ENCODE measurements at regions not wholly inside any gene's neighbourhood (a gene's known extent, or its start where the extent isn't known, plus 50 kb on each side); places are given as distances from the start of the nearest gene placed in this dataset.
A peak's percentile ranks its signal among the peaks of the same experiment; 100 is the strongest.
"Not testable (repeated sequence)": the region's sequence is repeated elsewhere in the genome, so short reads cannot be mapped to it uniquely, and the experiment has no call there.

DNA sequence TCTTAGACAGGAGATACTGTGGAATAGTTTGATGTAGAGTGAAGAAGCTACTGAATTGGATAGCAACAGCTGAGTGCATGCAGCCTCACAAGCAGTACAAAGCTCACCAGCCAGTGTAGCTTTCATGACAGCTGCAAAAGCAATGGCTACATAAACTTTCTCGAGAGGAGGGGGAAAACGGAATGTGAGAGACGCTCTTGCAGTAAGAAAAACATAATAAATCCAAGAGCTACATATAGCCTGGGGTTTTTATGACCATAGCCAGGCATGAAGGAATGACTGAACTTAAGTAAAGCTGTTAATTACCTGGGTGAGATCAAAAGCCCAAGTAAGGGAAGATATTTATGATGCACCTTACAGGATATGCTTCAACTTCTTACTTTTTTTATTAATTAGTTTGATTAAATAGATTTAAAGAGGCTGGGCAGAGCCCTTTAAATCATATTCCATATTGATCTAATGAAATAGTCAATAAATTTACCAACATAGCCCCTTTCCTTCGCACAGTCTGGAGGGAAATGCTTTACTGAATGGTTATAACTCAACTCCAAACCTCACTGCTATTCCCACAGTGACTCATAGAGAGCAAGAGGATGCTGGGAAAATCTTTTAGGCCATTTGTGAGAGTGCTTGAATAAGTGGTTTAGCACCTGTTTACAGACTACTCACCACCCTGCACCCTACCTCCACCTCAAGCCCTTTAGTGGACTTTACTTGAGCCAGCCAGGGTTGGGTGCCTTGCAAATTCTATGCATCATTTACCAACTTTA is 407.2 kb upstream of the CLINT1 start:
- DNase-seq (ENCODE audit: low spot score), result no peak

DNA sequence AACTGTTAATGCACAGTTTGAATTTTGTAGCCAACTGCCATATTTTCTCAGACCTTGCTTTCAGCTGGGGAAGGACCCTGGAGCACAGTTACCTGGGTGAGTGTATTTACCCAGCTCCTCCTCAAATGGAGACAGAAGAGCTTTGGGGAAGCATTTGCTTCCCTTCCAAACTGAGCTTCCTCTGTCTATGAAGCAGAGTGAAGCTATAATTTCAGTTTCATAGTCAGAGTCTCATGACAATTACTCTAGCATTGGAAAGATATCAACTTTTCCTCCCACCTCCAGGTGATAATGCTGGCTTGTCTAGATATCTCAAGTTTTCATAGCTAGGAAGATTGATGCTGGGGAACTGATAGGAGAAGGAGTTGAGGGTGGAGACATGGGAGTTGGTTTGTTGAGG is 406.4 kb upstream of the CLINT1 start:
- no peak for DNase-seq (ENCODE audit: low spot score)

DNA sequence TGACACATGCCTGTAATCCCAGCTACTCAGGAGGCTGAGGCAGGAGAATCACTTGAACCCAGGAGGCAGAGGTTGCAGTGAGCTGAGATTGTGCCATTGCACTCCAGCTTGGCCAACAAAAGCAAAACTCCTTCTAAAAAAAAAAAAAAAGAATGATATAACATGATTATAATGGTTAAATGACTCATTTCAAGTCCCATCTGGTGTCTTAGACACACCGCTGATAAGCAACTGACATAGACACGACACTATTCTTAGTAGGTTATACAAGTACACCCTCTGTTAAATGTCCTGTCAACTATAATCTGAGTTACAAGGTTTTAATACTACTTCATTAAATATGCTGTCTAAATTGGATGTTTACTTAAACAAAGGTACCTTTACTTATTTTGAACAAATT is 405.3 kb upstream of the CLINT1 start:
- no peak for DNase-seq (ENCODE audit: low spot score)

DNA sequence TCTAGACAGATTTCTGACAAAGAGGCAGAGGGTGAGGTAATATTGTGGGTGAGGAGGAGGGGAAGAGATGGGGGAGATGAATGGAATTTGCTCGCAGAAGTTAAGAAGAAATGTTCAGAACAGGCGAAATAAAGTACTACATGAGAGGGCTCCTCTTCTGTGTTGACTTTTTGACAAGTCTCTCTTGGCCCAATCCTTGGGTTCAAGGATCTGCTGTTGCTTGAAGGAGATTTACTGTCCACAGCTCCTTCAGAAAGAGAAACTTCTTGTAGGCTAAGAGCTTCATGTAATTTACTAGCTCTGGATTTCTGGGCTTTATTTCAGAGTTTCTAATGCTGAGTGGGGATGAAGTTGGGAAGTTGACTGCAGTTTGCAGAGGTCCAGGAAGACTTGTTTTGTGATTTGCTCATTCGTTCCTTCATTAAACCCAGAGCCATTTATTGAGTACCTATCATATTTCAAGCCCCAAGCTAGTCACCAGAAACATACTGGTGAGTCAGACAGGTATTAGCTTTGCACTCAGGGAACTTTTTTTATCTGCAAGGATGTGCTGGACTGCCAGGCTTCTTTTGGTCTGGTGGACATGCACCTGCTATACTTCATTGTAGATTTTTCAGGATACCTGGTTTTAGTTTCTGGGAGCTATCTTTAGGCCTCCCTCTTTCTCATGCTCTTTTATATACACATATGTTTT is 402.9 kb upstream of the CLINT1 start:
- DNase-seq (ENCODE audit: low spot score), result no peak

DNA sequence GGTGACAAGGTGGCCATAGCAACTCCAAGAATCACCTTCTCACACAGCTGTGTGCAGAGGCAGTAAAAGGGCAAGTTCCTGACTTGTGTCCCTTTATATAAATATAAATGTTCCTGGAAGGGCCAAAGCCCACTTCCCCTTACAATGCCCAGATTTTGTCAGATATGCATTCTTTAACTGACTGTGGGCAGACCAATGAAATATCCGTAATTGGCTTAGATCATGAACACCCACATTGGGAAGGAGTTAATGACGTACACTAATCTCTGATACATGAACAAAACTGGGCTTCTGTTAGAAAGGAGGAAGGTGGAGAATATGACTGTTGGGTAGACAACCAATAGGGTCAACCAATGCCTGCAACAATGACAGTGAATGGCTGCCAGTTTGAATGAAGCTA is 397.2 kb upstream of the CLINT1 start:
- DNase-seq (ENCODE audit: low spot score), result no peak

DNA sequence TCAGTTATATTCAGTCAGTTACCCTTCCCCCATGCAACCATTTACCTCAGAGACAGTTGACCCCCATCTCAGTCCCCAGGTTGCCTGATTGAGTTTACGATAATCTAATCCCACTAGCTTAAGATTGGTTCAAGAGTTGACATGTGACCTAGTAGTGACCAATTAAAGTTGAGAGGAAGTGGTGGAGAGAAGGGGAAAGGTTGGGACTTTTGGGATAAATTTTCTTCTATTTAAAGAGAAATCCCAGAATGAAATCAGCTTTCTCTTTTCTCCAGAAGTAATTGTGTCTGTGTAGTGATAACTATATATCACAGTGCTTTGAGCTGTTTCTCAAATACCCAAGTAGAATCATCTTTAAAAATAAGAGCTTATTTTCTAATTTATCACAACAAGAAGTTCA is 396.7 kb upstream of the CLINT1 start:
- DNase-seq (ENCODE audit: low spot score), result no peak

DNA sequence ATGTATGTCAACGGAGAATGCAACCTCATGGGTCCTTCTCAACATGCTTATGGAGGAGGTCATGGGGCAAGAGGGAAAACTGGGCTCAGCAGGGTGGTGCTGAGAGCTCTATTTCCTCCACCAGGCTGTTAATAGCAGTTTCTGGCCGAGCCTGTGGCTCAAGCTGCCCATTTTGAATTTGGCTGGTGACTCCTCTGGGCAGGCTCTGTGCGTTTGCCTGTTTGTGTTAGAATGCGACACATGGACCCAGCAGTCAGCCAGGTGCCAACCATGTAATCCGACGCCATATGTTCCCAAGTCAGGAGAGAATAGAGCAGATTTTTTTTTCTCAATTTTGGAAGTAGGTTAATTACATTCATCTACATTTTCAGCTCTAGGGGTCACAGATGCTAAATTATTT is 387.7 kb upstream of the CLINT1 start:
- no peak for DNase-seq (ENCODE audit: low spot score)

DNA sequence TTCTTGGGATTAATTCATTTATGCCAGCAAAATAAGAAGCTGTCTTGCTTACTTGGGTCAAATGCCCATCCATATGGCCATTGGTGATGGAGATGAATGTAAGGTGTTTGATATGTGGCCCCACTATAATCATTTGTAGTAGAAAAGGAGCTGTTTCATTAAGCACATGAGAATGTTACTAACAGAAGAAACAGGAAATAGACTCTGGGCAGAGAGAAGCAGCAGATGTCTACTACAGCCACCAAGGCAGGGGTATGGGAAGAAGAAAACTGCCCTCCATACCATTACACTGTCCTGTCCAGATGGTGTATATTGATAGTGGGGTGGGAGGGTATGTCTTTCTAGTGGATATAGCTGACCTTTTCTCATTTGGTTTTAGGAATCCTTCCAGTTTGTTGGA is 386.6 kb upstream of the CLINT1 start:
- DNase-seq (ENCODE audit: low spot score), result no peak

DNA sequence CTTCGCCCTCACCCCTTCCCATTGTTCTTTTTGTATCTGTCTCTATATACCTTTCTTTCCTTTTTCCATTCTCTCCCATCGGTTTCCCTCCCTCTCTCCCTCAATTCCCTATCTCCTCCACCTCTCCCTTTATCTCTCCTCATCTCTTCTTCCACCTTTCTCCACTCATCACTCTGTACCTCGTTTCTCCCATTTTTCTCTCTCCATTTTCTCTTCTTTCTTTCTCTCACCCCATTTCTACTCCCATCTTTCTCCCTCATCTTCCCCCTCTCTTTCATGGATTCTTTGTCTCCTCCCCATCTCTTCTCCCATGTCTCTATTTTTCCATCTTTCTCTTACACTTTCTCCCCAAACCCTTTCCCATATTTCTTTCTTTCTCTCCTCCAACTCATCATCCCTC is 385.9 kb upstream of the CLINT1 start:
- no peak for DNase-seq (ENCODE audit: low spot score)

DNA sequence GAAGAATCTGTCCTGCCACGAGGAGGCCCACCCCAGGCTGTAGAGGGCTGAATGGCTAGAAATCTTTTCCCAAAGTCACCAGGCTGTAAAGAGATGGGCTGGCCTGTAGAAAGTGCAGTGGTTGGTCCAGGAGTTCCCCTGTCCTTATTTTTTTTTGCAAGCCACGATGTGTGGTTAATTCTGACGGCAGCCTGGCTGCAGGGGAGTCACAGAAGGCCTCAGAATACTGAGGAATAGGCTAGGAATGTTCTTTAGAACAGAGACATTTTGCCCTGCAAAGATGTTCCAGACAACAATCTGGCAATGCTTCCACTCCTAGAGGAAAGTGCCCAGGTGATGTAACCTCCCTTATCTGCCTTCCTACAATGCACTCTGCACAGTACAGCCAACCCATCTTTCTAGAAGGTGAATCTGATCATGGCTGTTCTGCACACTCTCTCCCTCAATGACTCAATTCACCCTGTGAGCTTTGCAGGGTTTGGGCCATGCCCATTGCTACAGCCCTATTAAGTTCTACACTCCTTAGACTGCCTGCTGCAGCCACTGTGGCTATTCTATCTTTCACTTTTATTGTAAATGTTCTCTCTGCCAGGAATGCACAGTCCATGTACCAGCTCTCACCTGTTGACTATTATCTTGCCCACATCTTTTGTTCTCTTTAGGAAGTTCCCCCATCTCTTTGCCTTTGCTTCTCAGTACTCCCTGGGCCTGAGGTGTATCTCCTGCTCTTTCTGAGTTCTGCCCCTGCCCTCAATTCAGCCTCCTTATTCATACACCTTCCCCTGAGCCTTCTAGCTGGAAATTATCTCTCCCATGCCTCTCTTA is 377.8 kb upstream of the CLINT1 start:
- no peak for DNase-seq (ENCODE audit: low spot score)

DNA sequence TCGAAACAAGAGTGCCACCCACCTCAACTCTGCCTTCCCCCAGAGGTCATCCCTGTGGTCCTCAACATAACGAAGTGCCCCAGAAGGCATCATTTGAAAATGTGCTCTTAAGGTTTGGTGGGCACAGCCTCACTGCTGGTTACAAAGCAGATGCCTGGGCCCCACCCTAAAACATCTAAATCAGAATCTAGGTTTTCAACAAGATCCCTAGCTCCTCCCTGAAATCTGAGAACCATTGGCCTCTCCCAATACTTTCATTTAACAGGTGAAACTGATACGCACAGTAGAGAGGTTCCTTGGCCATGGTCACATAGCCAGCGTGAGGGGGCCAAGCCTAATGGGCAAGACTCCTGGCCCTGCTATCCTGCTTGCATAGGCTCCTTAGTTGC is 376.2 kb upstream of the CLINT1 start:
- DNase-seq (ENCODE audit: low spot score), result no peak

DNA sequence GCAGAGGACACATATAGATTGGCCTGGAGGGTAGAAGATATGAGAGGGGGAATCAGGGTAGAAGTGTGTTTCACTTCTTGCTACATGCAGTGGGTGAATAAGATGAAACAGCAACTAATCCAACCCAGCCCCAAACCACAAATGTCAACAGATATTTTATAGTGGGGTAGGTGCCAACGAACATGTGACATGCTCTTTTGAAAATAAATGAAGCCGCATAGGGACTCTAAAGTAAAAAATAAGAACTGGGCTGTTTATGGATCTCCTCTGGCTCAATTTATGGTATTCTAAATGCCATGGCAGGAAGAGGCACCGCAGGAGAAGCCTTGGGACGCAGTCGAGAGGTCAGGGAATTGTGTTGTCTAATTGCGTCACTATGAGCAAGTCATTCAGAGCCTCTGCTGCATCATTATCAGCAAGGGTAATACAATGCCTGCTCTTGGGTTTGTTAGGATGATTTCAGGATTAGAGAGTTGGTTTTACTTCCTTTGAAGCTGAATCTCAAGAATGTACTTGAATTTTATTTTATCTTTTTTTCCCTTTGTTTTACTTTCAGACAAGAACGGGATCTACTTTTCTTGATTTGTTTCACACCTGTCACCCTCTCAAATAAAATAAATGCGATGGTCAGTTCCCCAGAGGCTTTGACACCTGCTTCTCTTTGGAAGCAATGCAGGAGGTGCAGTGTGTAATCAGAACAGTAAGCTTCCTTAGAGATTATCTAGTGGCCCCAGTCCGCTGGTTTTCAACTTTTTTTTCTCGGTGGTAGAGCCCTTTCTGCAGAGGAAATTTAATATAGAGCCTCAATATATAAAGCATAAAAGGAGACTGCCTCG is 375.6 kb upstream of the CLINT1 start:
- peak; percentile 54 for DNase-seq (ENCODE audit: low spot score)

DNA sequence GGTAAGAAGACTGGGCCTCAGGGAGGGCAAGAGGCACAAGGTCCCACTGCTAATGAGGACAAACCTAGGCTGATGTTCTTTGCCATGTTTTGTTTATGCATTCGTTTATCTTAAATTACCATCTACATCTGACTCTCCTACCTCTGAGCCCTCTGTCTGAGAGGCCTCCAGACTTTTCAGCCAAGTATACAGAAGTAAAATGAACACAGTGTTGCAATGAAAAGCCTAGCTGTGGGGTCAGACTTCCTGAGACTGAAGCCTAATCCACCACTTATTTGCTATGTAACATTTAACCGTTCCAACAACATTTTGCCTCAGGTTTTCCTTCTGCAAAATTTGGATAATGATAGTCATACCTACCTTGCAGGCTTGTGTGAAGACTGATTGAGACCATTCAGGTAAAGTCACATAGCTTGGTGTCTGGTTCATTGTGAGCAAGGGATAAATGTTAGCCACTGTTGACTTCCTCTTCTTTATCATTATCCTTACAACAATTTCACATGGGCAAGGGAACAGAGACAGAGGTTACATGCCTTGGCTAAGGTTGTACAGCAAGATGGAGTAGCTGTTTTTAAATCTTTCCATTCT is 374.9 kb upstream of the CLINT1 start:
- DNase-seq (ENCODE audit: low spot score), result no peak

DNA sequence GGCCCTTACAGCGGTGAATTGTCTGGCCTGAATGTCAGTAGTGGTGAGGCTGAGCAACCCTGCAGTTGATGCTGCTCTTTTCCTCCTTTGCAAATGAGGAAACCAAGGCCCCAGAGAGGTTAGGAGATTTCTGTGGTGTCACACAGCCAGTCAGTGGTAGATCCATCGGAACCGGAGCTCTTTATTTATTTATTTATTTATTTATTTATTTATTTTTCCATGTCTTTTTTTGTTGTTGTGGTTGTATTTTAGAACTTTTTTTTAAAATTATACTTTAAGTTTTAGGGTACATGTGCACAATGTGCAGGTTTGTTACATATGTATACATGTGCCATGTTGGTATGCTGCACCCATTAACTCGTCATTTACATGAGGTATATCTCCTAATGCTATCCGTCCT is 368.4 kb upstream of the CLINT1 start:
- not testable (repeated sequence) for DNase-seq (ENCODE audit: low spot score)

DNA sequence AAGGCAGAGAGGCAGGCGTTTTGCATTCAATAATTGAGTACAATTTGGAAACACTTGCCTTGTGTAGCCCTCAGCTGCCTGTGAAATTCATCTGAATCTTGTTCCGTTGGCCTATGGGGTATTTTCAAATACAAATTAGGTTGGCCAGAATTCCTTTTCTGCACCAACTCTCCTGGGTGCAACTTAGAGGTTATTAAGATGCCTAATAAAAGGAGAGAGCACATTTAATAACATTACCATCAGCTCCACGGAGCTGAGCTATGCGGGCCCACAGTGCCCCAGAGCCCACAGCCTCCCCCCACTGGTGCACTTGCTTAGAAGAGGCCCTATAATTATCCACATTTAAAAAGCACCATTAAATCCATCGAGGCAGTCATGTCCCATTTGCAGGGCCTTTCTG is 367.6 kb upstream of the CLINT1 start:
- DNase-seq (ENCODE audit: low spot score), result no peak

DNA sequence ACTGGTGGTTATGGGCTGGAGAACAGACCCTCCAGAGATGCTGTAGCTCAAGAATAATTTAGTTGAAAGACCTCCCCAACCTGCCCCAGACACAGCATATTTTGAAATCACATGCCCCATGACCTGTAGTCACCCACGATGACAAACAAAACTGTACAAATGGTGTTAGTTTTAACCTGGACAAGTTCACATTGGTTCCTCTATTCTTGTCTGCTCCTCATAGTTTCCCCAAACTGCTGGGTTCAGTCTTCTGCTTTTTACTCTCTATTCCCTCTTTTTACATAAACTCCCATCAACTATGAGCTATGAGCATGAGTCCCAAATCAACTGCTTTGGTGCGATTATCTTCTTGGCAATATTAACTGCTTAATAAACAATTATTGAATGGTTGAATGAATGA is 365.3 kb upstream of the CLINT1 start:
- no peak for DNase-seq (ENCODE audit: low spot score)

DNA sequence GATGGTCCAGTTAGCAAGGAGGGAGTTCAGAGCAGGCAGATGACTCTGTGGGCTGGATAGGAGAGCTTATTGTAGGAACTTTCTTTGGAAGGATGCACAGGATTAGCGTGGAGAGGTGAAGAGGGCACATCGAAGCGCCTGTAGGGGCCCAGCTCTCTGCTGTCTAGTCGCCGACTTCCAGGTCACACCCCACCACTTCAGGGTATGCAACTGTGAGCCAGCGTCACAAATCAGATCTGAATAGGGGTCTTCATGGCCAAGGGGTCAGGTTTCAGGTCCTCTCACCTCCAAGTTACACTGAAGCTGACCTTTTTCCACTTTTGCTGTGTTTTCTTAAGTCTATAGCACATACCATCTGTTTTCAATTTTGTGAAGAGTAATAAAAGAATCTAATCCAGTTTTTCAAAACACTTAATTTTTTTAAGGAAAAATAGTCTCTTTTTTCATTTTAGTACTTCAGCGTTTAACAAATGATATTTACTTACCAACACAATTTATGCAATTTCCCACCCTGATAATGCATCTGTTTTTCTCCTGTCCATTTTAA is 364.2 kb upstream of the CLINT1 start:
- no peak for DNase-seq (ENCODE audit: low spot score)

DNA sequence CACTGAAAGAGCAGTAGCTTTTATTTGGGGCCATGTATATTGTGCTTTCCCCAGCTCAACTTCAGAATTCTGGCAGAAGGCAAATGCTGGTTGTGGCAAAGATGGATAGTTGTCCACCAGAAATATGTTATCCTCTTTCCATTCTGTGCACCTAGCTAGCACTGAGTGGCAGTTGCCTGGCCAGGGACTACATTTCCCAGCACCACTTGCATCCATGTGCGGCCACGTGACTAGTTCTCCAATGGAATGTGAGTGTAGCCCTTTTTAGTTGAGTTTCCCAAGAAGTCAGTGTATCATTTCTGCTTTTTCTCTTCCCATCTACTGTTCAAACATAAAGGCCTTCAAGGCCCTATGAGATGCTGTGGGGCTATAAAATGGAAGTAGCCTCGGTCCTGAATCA is 354.0 kb upstream of the CLINT1 start:
- peak; percentile 9 for DNase-seq (ENCODE audit: low spot score)

DNA sequence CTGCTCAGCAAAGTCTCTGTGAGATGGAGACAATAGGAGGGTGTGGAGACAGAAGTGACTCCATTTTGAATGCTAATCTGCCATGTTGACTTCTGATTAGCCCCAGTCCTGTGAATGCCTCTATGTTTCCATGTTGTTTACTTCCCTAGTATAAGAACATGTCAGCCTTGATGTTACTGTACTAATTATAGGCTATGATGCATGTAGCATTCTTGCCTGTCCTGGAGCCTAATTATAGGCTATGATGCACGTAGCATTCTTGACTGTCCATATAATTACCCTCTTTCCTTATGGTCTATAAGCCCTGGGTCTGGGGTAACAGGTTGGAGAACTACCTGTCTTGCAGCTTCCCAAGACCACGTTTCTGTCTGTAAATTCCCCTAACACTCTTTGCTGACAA is 353.3 kb upstream of the CLINT1 start:
- no peak for DNase-seq (ENCODE audit: low spot score)

DNA sequence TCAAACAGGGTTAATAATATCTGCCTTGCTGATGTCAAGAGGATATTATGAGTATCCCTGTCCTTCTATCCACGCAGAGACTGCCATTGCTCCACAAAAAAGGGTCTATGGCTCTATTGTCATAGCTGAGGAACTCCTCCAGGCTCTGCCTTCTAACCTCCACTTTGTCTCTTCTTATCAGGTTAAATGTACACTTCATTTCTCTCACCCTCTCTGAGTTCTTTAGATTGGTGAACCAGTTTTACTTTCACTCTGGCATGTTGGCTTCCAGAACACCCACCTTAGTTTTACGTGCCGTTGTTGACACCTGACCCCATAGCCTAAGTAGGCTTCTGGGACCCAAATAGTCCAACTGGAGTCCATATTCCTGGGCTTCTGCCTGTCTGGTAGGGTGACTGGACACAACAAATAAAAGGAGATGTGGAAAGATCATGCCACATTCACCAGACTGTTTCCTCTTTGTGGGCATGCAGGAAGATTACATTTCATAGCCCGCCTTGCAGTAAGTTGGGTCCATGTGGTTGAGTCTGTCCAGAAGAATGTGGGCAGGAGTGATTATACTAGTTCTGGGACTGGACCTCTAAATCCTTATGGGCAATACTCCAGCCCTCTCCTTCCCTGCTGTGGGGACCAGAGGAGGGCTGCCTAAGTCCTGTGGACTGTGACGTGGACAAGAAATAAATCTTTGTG is 350.4 kb upstream of the CLINT1 start:
- no peak for DNase-seq (ENCODE audit: low spot score)

DNA sequence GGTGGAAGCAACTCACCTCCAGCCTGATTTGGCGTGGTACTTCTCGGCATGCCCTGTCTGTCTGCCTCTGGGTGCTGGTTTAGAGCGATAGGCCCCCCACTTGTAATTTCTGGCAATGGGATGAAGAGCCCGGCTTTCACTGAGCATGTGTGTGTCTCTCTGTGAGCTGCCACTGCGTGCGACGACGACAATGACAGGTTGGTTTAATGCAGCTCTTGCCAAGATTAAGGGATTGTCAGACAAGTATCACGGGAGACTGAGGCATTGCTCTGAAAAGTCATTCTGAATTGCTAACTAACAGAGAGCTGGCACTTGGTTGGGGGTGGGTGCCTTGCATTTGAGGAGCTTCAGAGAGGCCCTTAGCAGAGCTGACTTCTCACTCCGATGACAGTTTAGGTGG is 348.8 kb upstream of the CLINT1 start:
- DNase-seq (ENCODE audit: low spot score), result no peak

Data from A172 (cell line).